HG03045 (cell line): ENCODE measurements at regions not wholly inside any gene's neighbourhood (a gene's known extent, or its start where the extent isn't known, plus 50 kb on each side); places are given as distances from the start of the nearest gene placed in this dataset.
"Not testable (repeated sequence)": the region's sequence is repeated elsewhere in the genome, so short reads cannot be mapped to it uniquely, and the experiment has no call there.

Experiments
- ATAC-seq: cut with Tn5 transposase; IDR thresholded peaks from one replicate; pipeline ENCODE4 v1.9.1; 2021; ENCODE audit warnings: mild to moderate bottlenecking, moderate library complexity; ENCODE audit not compliant: unreplicated experiment

DNA sequence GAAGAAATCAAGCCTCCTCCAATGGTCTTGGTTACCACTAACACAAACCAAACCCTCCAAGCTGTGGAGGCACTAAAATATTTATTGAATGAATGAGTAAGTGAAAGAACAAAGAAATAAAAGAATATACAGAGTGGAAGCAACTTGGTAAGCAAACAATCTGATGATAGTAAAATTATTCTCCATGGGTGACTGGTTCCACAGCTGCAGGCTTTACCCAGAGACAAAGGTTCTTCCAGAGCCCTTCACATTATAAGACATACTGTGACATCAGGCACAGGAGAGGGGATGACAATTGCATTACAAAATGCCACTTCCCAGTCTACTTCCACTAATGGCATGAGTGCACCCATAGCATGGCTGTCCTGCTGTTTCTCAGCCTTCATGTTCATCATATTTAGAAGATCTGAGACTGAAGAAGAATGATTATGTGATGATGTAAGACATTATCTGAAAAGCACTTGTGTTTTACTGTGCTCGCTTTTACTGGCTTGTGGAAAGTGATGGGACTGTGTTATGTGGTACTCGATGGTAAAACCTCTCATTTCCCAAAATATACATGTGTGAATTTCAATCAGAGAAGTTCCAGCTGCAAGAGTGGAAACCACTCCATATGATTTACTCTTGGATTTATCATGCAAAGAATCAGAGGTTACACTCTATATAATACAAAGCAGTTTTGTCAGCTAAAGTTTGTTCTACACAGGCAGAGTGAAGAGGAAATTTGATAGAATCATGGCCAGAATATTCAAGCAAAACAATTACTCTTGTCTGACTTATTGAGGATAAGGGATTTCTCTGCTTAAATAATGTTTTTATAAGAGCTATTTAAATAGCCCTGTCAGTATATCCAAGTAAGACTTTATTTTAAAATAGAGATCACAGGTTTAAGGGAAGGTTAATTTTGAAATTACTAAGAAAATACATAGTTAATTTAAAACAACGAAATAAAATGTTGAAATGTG, 220.2 kb upstream of the NBEA start:
- no peak for ATAC-seq

DNA sequence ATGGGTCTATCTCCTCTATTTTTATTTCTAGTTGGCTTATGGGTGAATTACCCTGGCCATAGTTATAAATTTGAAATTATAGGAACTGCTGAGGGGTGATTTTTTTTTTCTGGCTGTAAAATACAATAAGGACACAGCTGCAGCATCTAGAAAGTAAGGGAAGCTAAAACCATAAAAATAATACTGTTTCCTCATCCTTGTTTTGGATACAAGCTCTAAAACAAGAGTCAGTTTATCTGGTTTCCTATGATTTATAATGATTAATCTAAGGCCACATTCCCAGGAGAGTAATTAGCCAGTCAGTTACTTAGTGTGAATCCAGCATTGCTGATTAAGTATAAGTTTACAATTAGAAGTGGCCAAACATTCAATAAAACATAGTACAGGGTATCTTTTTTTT, 219.1 kb upstream of the NBEA start:
- ATAC-seq = no peak

DNA sequence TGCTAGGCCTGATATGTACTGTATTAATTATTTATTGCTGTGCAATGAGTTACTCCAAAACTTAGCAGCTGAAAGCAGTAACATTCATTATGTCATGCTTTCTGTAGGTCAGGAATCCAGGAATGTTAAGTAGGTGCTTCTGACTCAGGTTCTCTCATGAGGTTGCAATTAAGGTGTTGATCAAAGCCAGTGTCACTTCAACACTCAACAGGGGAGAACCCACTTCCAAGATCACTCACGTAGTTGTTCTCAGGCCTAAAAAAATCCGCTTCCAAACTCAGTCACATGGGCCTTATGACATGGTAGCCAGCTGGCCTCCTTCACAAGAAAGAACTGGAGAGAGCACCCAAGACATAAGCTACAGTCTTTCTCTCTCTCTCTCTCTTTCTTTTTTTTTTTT, 211.1 kb upstream of the NBEA start:
- ATAC-seq = no peak

DNA sequence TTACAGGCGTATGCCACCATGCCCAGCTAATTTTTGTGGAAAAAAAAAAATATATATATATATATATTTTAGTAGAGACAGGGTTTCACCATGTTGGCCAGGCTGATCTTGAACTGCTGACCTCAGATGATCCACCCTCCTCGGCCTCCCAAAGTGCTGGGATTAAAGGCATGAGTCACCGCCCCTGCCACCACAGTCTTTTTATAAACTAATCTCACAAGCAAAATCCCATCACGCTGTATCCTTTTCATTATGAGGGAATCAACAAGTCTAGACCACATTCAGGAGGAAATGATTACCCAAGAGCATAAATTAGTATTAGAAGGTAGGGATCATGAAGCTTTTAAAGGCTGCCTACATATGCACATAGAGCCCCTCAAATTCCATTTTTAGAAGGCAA, 210.6 kb upstream of the NBEA start:
- ATAC-seq = no peak

DNA sequence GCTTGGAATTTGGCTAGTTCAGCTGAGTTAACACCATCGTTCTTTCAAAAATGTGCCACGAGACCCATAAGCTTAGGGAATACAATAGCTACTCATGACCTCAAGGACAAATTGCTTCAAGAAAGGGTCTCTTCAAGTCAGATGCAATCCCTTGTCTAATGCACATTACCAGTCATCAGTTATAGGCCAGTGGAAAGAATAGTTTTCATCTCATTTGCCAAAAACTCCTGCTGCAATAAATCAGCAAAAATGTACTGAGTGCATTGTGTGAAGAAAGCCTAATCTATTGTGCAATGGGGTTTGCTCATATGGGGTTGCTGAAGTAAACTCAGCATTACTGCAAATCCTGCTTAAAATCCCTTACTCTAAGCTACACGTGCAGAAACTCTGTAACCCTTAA, 208.3 kb upstream of the NBEA start:
- ATAC-seq = no peak

DNA sequence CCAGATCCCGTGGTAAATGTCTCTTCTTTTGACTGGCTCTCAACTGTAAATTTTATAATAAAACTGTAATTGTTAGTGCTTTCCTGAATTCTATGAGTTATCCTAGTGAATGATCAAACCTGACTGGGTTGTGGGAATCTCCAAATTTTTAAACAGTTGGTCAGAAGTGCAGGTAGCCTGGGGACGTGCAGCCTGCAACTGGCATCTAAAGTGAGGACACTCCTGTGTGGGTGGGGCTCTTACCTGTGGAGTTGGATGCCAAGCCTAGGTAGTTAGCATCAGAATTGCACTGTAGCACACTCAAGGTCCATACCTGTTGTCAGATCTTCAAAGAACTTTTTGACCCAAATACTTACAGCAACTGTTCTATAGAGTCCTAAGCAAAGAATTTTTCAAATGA, 207.1 kb upstream of the NBEA start:
- ATAC-seq = no peak

DNA sequence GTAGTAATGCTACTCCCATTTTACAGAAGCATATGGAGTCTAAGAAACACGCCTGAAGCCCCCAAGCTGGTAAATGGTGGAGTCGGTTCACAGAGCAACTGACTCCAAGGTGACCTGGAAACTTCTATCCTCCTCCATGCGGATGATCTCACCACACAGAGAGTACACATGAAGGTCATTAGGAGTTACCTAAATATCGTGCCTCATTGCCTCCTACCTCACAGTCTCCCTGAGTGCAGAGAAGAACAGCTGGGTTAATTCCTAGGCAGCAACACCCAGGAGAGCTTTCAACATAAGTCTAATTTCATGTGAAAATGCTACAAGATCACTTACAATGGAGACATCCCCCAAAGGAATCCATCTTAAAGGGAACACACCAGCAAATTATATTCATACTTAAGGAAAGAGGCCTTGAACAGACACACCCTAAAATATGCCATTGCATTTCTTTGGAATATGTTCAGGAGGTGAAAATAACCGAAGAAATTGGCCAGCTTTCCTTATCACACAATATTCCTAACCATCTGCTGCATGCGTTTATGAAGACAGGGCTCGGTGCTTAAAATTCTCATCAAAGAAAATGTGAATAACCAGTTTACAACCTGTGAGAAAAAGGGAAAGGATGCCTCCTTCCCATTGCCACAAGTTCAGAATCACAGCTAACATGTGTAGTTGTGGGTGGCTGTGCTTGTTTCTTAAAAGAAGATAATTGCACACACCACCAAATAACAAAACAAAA, 203.6 kb upstream of the NBEA start:
- ATAC-seq = no peak

DNA sequence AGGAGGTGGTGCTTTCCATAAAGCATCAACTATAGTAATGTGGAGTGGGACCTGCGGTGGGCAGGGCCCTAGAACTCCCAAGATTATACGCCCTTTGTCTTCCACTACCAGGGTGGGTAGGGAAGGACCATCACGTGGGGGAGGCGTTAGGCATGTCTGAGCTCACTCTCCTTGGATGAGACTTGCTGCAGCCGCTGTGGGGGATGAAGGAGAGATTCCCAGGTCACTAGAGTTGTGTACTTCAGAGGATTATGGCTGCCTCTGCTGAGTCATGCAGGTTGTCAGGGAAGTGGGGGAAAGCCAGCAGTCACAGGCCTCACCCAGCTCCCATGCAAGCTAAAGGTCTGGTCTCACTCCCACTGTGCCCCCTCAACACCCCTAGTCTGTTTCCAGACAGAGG, 195.0 kb upstream of the NBEA start:
- not testable (repeated sequence) for ATAC-seq

DNA sequence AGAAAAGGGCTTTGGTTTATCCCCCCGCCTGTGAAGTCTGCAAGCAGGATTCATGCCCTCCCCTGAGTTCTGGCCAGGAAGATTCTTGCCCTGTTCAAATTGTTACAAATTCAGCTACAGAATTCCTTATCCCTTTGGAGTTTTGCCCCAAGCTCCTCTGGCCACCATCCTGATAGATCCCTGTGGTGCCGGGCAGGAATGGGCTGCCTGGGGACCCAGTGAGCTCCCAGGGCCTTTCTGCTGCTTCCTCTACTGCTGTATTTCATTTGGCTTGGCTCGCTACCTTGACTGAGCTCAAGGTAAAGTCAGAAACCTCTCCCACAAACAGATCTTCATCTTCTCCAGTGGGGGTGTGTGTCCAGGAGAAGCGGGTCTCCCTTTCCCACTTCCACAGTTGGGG, 194.6 kb upstream of the NBEA start:
- no peak for ATAC-seq

DNA sequence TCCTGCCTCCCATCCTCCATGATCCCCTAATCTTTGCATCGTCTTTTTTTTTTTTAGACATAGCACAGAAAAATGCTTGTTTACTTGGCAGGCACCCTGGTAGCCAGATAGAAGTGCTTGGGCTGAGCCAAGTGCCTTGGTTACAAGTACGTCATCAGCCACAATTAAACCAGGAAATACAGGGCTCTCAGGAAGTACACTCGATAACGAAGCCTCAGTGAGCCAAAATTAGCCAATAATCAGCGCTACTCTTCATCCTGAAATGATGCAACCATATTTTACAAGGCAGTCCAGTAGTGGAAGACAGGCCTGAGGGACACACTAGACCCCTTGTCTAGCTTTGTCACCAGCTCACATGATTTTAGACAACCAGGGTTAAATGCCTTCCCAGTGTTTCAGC, 194.0 kb upstream of the NBEA start:
- no peak for ATAC-seq

DNA sequence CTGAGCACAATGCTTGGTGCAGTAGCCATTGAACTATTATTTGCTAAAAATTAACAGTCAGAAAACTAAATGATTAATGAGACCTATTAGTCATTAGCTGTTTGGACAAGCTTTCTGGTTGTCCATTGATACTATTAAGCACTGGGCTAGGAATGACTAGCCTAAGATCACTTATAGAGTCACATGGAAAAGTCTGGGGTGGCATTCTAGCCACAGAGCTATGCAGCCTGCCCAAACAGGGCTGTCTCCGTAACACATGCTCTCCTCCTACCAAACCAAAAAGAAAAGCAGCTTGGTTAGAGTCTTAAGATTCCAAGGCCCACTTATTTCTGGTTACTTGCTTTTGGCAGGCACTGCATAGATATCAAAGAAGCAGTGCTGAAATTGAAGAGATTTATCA, 193.5 kb upstream of the NBEA start:
- ATAC-seq = no peak

DNA sequence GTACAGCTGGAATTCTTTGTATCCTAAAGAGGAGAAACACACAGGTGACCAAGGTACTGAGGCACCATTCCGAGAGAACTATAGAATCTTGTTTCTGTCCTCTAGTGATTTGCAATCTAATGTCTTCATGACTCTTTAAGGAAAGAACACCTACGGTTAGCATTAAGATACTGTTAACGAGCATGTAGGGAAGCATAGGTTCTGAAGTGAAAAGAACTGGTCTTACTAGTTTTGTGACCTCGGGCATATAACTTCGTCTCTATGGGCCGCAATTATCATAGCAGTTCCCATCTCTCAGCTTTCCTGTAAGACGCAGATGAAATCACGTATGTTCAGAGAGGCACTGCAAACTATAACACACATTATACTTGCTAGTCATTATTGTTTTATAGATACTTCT, 193.0 kb upstream of the NBEA start:
- no peak for ATAC-seq

DNA sequence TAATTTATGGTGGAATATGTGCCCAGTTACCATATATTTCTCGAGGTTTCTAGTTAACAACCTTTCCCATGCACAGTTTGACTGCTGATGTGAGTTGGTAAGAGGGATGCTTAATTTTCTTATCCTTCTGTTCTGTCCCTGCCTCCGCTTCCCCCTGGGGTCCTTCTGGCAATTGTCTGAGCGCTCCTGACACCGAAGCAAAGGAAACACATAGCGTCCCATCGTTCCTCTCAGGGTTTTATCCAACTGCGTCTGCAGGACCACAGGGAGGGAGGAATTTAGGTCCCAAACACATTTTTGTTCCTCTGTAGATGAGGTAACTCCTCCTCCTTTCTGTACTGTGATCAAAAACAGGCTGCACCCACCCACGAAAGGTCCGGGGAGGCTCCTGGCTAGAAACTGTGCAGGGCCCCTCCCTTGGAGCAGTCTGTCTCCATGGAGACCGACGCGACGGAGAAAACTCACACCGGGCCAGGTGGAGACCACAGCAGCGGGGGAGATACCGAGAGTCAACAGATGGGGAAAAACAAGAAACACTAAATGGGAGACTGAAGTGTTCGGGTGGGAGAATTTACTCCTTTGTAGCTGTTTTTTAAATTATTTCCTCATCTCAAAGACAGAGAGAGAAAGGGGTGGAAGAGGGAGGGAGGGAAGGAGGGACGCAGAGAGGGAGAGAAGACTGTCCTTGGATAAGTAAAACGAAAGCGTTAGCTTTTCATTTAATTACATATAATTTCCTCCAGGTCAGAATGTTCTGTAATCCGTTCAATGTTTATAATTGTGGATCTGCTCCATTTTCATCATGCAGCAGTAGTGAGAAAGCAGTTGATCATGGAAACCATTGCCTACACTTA, 191.8 kb upstream of the NBEA start:
- ATAC-seq = peak; percentile 64

DNA sequence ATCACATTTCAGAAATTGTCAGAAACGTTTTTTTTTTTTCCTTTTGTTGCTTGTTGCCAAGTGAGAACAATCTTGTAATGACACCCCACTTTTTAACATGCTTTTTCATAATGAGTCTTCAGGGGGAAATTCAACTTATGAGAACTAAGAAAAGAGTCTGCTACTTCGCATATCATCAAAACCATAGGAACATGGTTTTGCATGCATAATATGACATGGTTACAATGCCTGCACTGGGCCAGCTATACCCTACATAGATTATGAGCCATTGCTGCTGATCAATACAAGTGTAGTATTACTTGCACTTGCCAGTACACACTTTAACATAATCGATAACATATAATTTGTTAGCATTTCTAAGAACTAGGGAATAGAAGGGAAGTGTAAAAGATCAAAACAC, 191.0 kb upstream of the NBEA start:
- ATAC-seq = no peak

DNA sequence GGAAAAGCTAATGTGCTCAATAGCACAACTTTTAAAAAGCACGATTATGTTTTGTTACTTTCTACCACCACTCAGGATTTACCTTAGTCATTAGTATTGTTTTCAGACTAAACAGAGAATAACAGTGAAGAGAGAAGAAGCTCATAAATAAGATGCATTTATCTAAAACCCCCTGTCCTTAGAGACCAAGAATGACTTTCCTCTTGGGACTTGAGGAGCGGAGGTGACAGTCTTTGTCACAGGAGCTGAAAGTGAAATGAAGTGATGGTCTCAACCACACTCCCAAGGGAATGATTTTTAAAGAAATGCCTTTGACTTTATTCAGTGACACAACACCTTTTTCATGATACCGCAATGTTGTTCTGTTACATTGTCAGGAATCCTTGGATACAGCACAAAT, 190.6 kb upstream of the NBEA start:
- ATAC-seq = no peak

DNA sequence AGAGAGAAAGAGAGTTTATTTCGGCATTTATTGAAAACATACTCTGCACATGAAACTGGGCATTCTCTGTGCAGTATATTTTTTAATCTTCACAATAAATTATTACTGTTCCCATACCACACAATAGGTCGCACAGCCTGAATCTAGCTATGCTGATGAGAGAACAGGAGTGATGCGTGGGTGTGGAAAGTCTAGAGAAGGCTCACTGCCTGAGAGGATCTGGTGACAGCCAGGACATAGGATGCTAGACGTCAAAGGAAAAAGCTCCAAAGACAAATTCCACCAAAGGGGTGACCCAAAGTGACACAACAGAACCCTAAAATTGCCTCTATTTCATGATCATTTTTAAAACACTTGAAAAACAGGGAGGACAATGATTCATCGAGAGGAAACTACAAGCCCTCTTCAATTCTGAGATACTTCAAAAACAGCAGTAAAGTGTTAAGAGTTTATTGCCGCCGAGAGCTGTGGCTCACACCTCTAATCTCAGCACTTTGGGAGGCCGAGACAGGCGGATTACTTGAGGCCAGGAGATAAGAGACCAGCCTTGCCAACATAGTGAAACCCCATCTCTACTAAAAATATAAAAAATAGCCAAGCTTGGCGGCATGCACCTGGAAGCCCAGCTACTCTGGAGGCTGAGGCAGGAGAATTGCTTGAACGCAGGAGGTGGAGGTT, 189.6 kb upstream of the NBEA start:
- no peak for ATAC-seq

DNA sequence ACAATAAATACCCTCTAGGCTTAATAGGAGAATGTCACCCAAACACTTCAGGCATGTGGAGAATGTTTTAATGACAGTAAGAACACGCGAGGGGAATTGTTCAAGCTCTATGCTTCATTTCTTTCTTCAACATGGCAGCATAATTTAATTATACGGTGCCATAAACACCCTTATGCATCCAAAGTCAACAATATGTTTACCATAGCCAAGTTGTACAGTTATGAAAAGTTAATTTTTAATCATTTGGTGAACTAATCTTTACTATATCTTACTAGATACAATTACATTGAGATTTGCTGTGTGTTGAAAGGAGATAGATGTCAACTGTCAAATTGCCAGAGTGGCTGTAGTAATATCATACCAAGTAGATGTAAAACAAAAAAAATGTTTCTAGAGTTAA, 185.9 kb upstream of the NBEA start:
- ATAC-seq = no peak

DNA sequence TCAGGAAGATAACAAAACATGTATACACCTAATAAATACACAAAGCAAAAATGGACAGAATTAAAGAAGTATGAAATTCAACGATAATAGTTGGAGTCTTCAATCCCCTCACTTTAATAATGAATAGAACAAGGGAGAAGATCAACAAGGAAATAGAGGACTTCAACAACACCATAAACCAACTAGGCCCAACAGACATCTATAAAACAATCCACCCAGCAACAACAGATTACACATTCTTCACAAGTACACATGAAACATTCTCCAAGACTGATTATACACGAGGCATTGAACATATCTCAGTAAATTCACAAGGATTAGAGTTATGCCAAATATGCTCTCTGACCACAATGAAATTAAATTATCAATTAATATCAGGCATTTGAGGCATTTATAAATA, 185.5 kb upstream of the NBEA start:
- no peak for ATAC-seq

DNA sequence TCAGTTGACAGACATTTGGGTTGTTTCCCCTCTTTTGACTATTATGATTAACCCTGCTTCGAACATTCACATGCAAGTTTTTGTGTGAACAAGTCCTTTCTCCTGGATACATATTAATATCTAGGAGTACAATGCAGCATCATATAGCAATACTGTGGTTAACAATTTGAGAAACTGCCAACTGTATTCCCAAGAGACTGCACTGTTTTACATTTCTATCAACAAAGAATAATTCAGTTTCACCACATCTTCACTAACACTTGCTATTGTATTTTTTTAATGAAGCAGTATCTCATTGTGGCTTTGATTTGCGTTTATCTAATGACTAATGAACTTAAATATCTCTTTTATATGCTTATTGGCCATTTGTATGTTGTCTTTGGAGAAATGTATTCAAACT, 184.6 kb upstream of the NBEA start:
- no peak for ATAC-seq

DNA sequence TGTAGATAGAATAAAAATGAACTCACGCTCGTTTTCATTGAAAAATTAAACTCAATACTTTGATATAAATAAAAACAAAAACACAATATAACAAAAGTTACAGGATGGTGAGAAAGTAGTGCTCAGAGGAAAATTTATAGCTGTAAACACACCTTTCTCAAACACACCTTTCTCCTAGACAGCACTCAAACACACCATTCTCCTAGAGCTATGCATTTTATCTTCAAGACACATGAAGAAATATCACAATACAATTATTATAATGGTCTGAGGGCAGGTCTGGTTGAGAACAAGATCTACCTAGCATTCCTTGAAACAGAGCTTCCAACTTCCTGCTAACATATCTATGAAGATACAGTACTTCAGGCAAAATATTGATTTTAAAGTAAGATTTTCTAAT, 183.4 kb upstream of the NBEA start:
- no peak for ATAC-seq

DNA sequence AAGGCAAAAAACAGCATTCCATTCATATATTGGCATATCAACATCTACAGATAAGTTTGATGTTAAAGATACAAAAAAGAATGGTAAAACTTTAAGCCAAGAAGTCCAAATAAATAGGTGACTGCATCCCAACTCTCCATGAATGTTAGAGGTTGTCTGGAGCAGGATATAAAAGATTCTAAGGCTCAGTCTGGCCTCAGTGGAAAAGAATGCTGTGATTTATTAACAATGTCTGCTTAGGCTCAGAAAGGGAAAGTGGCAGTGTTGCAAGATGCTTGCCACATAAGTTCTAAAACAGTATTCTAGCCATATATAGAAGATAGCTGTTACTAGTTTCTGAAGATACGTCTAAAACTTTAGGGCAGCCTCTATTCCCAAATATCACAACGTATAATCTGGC, 179.8 kb upstream of the NBEA start:
- no peak for ATAC-seq
